HL-60 (cell line): ENCODE measurements at regions not wholly inside any gene's neighbourhood (a gene's known extent, or its start where the extent isn't known, plus 50 kb on each side); places are given as distances from the start of the nearest gene placed in this dataset.

Experiments used
- DNase-seq, 2 experiments: peaks; one replicate each; pipeline ENCODE4 v3.0.0-alpha.2; 2010 to 2020; ENCODE audit warnings: low read depth in 1 of 2, low spot score in 1 of 2
- H3K27ac ChIP-seq: fragments of 250-450 bp; sonication (Bioruptor Pico); replicated peaks from 2 replicates; pipeline ENCODE4 v1.5.1; 2020; ENCODE audit warnings: mild to moderate bottlenecking, moderate library complexity
- H3K27me3 ChIP-seq: fragments of 250-450 bp; sonication (Bioruptor Pico); 2 replicates; pipeline ENCODE4 v1.5.1; 2021; ENCODE audit warnings: mild to moderate bottlenecking, moderate library complexity; ENCODE audit not compliant: insufficient read depth, poor library complexity, severe bottlenecking
- H3K4me3 ChIP-seq: replicated peaks from 2 replicates; pipeline ENCODE4 v1.5.1; 2011; ENCODE audit warnings: mild to moderate bottlenecking, control low read depth, low read length; ENCODE audit not compliant: insufficient read depth
- CTCF ChIP-seq: IDR thresholded peaks from one replicate; pipeline ENCODE4 v1.5.1; 2011; ENCODE audit warnings: low read length, control low read depth, inconsistent platforms; ENCODE audit not compliant: insufficient read depth
- GABPA ChIP-seq: IDR thresholded peaks from 2 replicates; pipeline ENCODE4 v1.6.1; 2012; ENCODE audit warnings: low read depth
- POLR2AphosphoS5 ChIP-seq: IDR thresholded peaks from 2 replicates; pipeline ENCODE4 v1.6.1; 2012; ENCODE audit warnings: low read depth
- REST ChIP-seq: IDR thresholded peaks from 2 replicates; pipeline ENCODE4 v1.6.1; 2012; ENCODE audit warnings: low read depth; ENCODE audit not compliant: insufficient replicate concordance
- SPI1 ChIP-seq: IDR thresholded peaks from 2 replicates; pipeline ENCODE4 v1.6.1; 2012; ENCODE audit warnings: low read depth, mild to moderate bottlenecking, borderline replicate concordance

DNA sequence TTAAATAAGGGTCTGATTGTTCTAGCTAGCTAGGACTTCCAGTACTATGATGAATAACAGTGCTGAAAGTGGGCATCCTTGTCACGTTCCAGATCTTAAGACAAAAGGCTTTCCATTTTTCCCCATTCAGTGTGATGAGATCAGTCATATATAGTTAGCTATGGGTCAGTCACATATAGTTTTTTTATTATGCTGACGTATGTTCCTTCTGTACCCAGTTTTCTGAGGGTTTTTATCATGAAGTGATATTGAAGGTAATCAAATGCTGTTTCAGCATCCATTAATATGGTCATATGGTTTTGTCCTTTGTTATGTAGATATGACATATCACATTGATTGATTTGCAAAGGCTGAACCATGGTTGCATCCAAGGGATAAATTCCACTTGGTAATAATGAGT, 800.1 kb upstream of the FBXO33 start:
- no peak for TF ChIP-seq CTCF
- no peak for TF ChIP-seq POLR2AphosphoS5
- TF ChIP-seq SPI1: no peak
- TF ChIP-seq REST: no peak
- TF ChIP-seq GABPA: no peak
- DNase-seq: no peak

GRCh38 chr14:40229676-40230075, 797.4 kb upstream of the FBXO33 start:
- Histone ChIP-seq H3K27me3 (no peaks in the 10 kb centered on the region), H3K4me3 (no peak overlapping the region), H3K27ac (no peak overlapping the region)
- TF ChIP-seq CTCF (no peak), SPI1 (no peak), REST (no peak), GABPA (no peak)
- no peak for DNase-seq

More for the DNA sequence above, 800.1 kb upstream of the FBXO33 start:
- Histone ChIP-seq H3K27ac (no peak overlapping the region), H3K4me3 (no peak overlapping the region), H3K27me3 (no peaks in the 10 kb centered on the region)

GRCh38 chr14:40222996-40223395, 790.8 kb upstream of the FBXO33 start:
- no peak overlapping the region for H3K27ac ChIP-seq
- TF ChIP-seq CTCF: no peak
- no peak for TF ChIP-seq POLR2AphosphoS5
- no peak for TF ChIP-seq SPI1
- no peak for TF ChIP-seq REST
- no peak for TF ChIP-seq GABPA

More at GRCh38 chr14:40222996-40223395, 790.8 kb upstream of the FBXO33 start:
- no peak for DNase-seq
- H3K27me3 ChIP-seq: no peaks in the 10 kb centered on the region
- H3K4me3 ChIP-seq: no peak overlapping the region
